Fibroblast of gingiva (primary cell): ENCODE measurements at regions not wholly inside any gene's neighbourhood (a gene's known extent, or its start where the extent isn't known, plus 50 kb on each side); places are given as distances from the start of the nearest gene placed in this dataset.

Experiments used
- DNase-seq: peaks from one replicate; pipeline ENCODE4 v3.0.0-alpha.2; 2011; ENCODE audit warnings: low read depth

- DNase-seq = no peak
Measured at GRCh38 chr15:62610265-62610869, 432.2 kb upstream of the TPM1 start.

- DNase-seq = no peak
Measured at GRCh38 chr15:62611002-62611401, 431.5 kb upstream of the TPM1 start.

- no peak for DNase-seq
Measured at GRCh38 chr15:62612183-62612733, 430.3 kb upstream of the TPM1 start.

- no peak for DNase-seq
Measured at GRCh38 chr15:62612771-62613170, 429.8 kb upstream of the TPM1 start.

- DNase-seq = no peak
Measured at GRCh38 chr15:62616746-62617145, 425.8 kb upstream of the TPM1 start.

GRCh38 chr15:62617741-62618140 lies 424.8 kb upstream of the TPM1 start:
- no peak for DNase-seq

GRCh38 chr15:62618432-62618831 lies 424.1 kb upstream of the TPM1 start:
- DNase-seq = peak; percentile 47

GRCh38 chr15:62618846-62619504 lies 423.6 kb upstream of the TPM1 start:
- no peak for DNase-seq

GRCh38 chr15:62619526-62619925 lies 423.0 kb upstream of the TPM1 start:
- no peak for DNase-seq

GRCh38 chr15:62622775-62623174 lies 419.8 kb upstream of the TPM1 start:
- DNase-seq = no peak

GRCh38 chr15:62624547-62625378 lies 417.8 kb upstream of the TPM1 start:
- DNase-seq = peak; percentile 74

- peak; percentile 94 for DNase-seq
Measured at GRCh38 chr15:62625429-62626033, 417.0 kb upstream of the TPM1 start.

- no peak for DNase-seq
Measured at GRCh38 chr15:62626903-62627302, 415.6 kb upstream of the TPM1 start.

GRCh38 chr15:62631076-62631724 lies 411.3 kb upstream of the TPM1 start:
- no peak for DNase-seq

GRCh38 chr15:62636823-62637573 lies 405.5 kb upstream of the TPM1 start:
- no peak for DNase-seq

GRCh38 chr15:62637574-62637897 lies 405.0 kb upstream of the TPM1 start:
- DNase-seq = no peak

GRCh38 chr15:62637950-62638619 lies 404.5 kb upstream of the TPM1 start:
- DNase-seq = no peak

GRCh38 chr15:62639432-62639831 lies 403.1 kb upstream of the TPM1 start:
- no peak for DNase-seq

- DNase-seq = no peak
Measured at GRCh38 chr15:62639906-62640605, 402.5 kb upstream of the TPM1 start.

GRCh38 chr15:62641825-62642224 lies 400.7 kb upstream of the TPM1 start:
- no peak for DNase-seq
